GM12873 (cell line): ENCODE measurements at regions not wholly inside any gene's neighbourhood (a gene's known extent, or its start where the extent isn't known, plus 50 kb on each side); places are given as distances from the start of the nearest gene placed in this dataset.

Experiments used
- CTCF ChIP-seq: IDR thresholded peaks from 2 replicates; pipeline ENCODE4 v1.5.1; 2012; ENCODE audit warnings: low read depth, mild to moderate bottlenecking, moderate library complexity, low read length, control low read depth; ENCODE audit not compliant: insufficient read depth; ENCODE audit errors: missing control alignments

GRCh38 chr1:72936942-72937341 lies 654.6 kb upstream of the NEGR1 start:
- TF ChIP-seq CTCF = no peak

GRCh38 chr1:72936151-72936740 lies 653.9 kb upstream of the NEGR1 start:
- no peak for TF ChIP-seq CTCF

- no peak for TF ChIP-seq CTCF
Observed at GRCh38 chr1:72932025-72932424, 649.7 kb upstream of the NEGR1 start.

- no peak for TF ChIP-seq CTCF
Observed at GRCh38 chr1:72930528-72930927, 648.2 kb upstream of the NEGR1 start.

GRCh38 chr1:72918940-72919339 lies 636.6 kb upstream of the NEGR1 start:
- TF ChIP-seq CTCF = no peak

- TF ChIP-seq CTCF = no peak
Observed at GRCh38 chr1:72917920-72918319, 635.6 kb upstream of the NEGR1 start.

GRCh38 chr1:72915581-72915980 lies 633.2 kb upstream of the NEGR1 start:
- TF ChIP-seq CTCF = no peak
